IMR-90 (cell line): ENCODE measurements at regions not wholly inside any gene's neighbourhood (a gene's known extent, or its start where the extent isn't known, plus 50 kb on each side); places are given as distances from the start of the nearest gene placed in this dataset.

Experiments
- ATAC-seq: fragments of 200-7000 bp; cut with Tn5 transposase; 2 replicates; pipeline ENCODE4 v1.9.1; 2020; ENCODE audit warnings: low read depth, mild to moderate bottlenecking, moderate library complexity
- BruUV-seq: library from RNA; stranded (reverse); fragments of 400-500 nt; replicated peaks from 2 replicates; lab custom pipeline; 2021; lab: Mats Ljungman, UMichigan
- CTCF ChIA-PET: fragments of 300-600 bp; formaldehyde crosslinking; extraction: SDS; loops from one replicate; lab custom pipeline; 2021; ENCODE audit warnings: antibody characterized with exemption; lab: Yijun Ruan, JAX
- POLR2A ChIA-PET: fragments of 300-600 bp; sonication (Branson Sonifier 250); formaldehyde crosslinking; loops from one replicate; lab custom pipeline; 2022; ENCODE audit warnings: antibody characterized with exemption; ENCODE audit not compliant: unreplicated experiment; lab: Charles Lee
- DNase-seq: peaks from one replicate; pipeline ENCODE4 v3.0.0; 2013
- H2AFZ ChIP-seq: replicated peaks from 2 replicates; pipeline ENCODE3; 2013; ENCODE audit warnings: low read length, mild to moderate bottlenecking; ENCODE audit not compliant: poor library complexity
- H2AK5ac ChIP-seq: 2 replicates; pipeline ENCODE4 v1.6.1; 2013; ENCODE audit warnings: low read depth, low read length, inconsistent platforms
- H2AK9ac ChIP-seq: replicated peaks from 2 replicates; pipeline ENCODE3; 2013; ENCODE audit warnings: mild to moderate bottlenecking, low read depth, low read length, moderate library complexity; ENCODE audit not compliant: poor library complexity
- H2BK120ac ChIP-seq: 2 replicates; pipeline ENCODE4 v1.6.1; 2013; ENCODE audit warnings: low read depth, low read length, inconsistent platforms
- H2BK15ac ChIP-seq: 3 replicates; pipeline ENCODE4 v1.6.1; 2013; ENCODE audit warnings: low read depth, low read length, inconsistent platforms
- H2BK20ac ChIP-seq: 2 replicates; pipeline ENCODE4 v1.6.1; 2013; ENCODE audit warnings: low read depth, mild to moderate bottlenecking, inconsistent platforms, low read length, moderate library complexity
- H2BK5ac ChIP-seq: 2 replicates; pipeline ENCODE4 v1.6.1; 2013; ENCODE audit warnings: mild to moderate bottlenecking, low read depth, low read length, inconsistent platforms; ENCODE audit not compliant: poor library complexity, severe bottlenecking
- H3K14ac ChIP-seq: replicated peaks from 2 replicates; pipeline ENCODE4 v1.6.1; 2013; ENCODE audit warnings: low read depth, low read length, inconsistent platforms
- H3K18ac ChIP-seq: 2 replicates; pipeline ENCODE4 v1.6.1; 2013; ENCODE audit warnings: low read depth, low read length, control low read depth
- H3K23ac ChIP-seq: 2 replicates; pipeline ENCODE4 v1.6.1; 2013; ENCODE audit warnings: low read depth, low read length, inconsistent platforms
- H3K27ac ChIP-seq: 2 replicates; pipeline ENCODE4 v1.5.1; 2013; ENCODE audit warnings: mild to moderate bottlenecking, control low read depth, low read length; ENCODE audit not compliant: insufficient read depth
- H3K27me3 ChIP-seq: 2 replicates; pipeline ENCODE4 v1.6.1; 2013; ENCODE audit warnings: low read length; ENCODE audit not compliant: control insufficient read depth, insufficient read depth
- H3K36me3 ChIP-seq: 2 replicates; pipeline ENCODE4 v1.6.1; 2013; ENCODE audit warnings: low read length, mixed read lengths; ENCODE audit not compliant: control insufficient read depth, insufficient read depth
- H3K4ac ChIP-seq: 2 replicates; pipeline ENCODE4 v1.6.1; 2013; ENCODE audit warnings: low read depth, low read length, inconsistent platforms
- H3K4me1 ChIP-seq: 2 replicates; pipeline ENCODE4 v1.6.1; 2013; ENCODE audit warnings: low read length, mixed read lengths; ENCODE audit not compliant: control insufficient read depth, insufficient read depth
- H3K4me2 ChIP-seq: 2 replicates; pipeline ENCODE4 v1.6.1; 2013; ENCODE audit warnings: low read depth, mild to moderate bottlenecking, control low read depth, low read length, moderate library complexity
- H3K4me3 ChIP-seq: 2 replicates; pipeline ENCODE4 v1.5.1; 2013; ENCODE audit warnings: low read depth, mild to moderate bottlenecking, control low read depth, low read length, moderate library complexity; ENCODE audit not compliant: insufficient read depth
- H3K56ac ChIP-seq: 2 replicates; pipeline ENCODE4 v1.6.1; 2013; ENCODE audit warnings: low read length, inconsistent platforms; ENCODE audit not compliant: insufficient read depth; ENCODE audit errors: extremely low read depth
- H3K79me1 ChIP-seq, 2 experiments: 2 replicates each; pipeline ENCODE4 v1.6.1; 2013; ENCODE audit warnings: low read length in 2 of 2, inconsistent platforms in 1 of 2, low read depth in 1 of 2
- H3K9ac ChIP-seq: 2 replicates; pipeline ENCODE4 v1.6.1; 2013; ENCODE audit warnings: low read depth, low read length, control low read depth
- H3K9me1 ChIP-seq: 2 replicates; pipeline ENCODE4 v1.6.1; 2013; ENCODE audit warnings: low read length, inconsistent platforms; ENCODE audit not compliant: insufficient read depth
- H3K9me3 ChIP-seq: 2 replicates; pipeline ENCODE4 v1.6.1; 2013; ENCODE audit warnings: low read length; ENCODE audit not compliant: control insufficient read depth, insufficient read depth
- H4K20me1 ChIP-seq: 2 replicates; pipeline ENCODE4 v1.6.1; 2013; ENCODE audit warnings: low read length, inconsistent platforms; ENCODE audit not compliant: insufficient read depth
- H4K5ac ChIP-seq: 2 replicates; pipeline ENCODE4 v1.6.1; 2013; ENCODE audit warnings: mild to moderate bottlenecking, low read depth, low read length, control low read depth
- H4K8ac ChIP-seq, 2 experiments: 2 replicates each; pipeline ENCODE4 v1.6.1; 2013; ENCODE audit warnings: low read depth in 2 of 2, low read length in 2 of 2, control low read depth in 1 of 2, inconsistent platforms in 1 of 2
- H4K91ac ChIP-seq: 2 replicates; pipeline ENCODE4 v1.6.1; 2013; ENCODE audit warnings: low read depth, low read length, inconsistent platforms; ENCODE audit not compliant: insufficient read depth
- BHLHE40 ChIP-seq: fragments of 150-350 bp; IDR thresholded peaks from 2 replicates; pipeline ENCODE4 v1.6.1; 2016; ENCODE audit warnings: mild to moderate bottlenecking, low read depth, low read length
- CEBPB ChIP-seq: IDR thresholded peaks from 2 replicates; pipeline ENCODE4 v1.6.1; 2012; ENCODE audit warnings: low read depth, low read length, improper control_type of control experiment
- CHD1 ChIP-seq: IDR thresholded peaks from 2 replicates; pipeline ENCODE4 v1.6.1; 2012; ENCODE audit warnings: low read depth, low read length, improper control_type of control experiment
- CTCF ChIP-seq: conservative IDR thresholded peaks from 2 replicates; pipeline ENCODE4 v1.5.1; 2012; ENCODE audit warnings: mild to moderate bottlenecking, low read depth, low read length, improper control_type of control experiment
- FOS ChIP-seq: fragments of 150-350 bp; IDR thresholded peaks from 2 replicates; pipeline ENCODE4 v1.6.1; 2016; ENCODE audit warnings: low read depth, low read length
- MAFK ChIP-seq: IDR thresholded peaks from 2 replicates; pipeline ENCODE4 v1.6.1; 2012; ENCODE audit warnings: low read depth, low read length, improper control_type of control experiment
- MAZ ChIP-seq: IDR thresholded peaks from 2 replicates; pipeline ENCODE4 v1.6.1; 2012; ENCODE audit warnings: low read depth, mild to moderate bottlenecking, low read length, improper control_type of control experiment, moderate library complexity, borderline replicate concordance
- MXI1 ChIP-seq: IDR thresholded peaks from 2 replicates; pipeline ENCODE4 v1.6.1; 2012; ENCODE audit warnings: low read depth, mild to moderate bottlenecking, low read length, moderate library complexity, borderline replicate concordance
- NFE2L2 ChIP-seq: fragments of 150-350 bp; IDR thresholded peaks from 2 replicates; pipeline ENCODE4 v1.6.1; 2016; ENCODE audit warnings: low read depth, mild to moderate bottlenecking, low read length
- POLR2A ChIP-seq: IDR thresholded peaks from 2 replicates; pipeline ENCODE4 v1.6.1; 2012; ENCODE audit warnings: mild to moderate bottlenecking, low read depth, low read length
- RAD21 ChIP-seq: IDR thresholded peaks from 2 replicates; pipeline ENCODE4 v1.6.1; 2012; ENCODE audit warnings: low read length, improper control_type of control experiment
- RCOR1 ChIP-seq: IDR thresholded peaks from 2 replicates; pipeline ENCODE4 v1.6.1; 2012; ENCODE audit warnings: mild to moderate bottlenecking, low read length, improper control_type of control experiment; ENCODE audit not compliant: insufficient replicate concordance
- RFX5 ChIP-seq: IDR thresholded peaks from 2 replicates; pipeline ENCODE4 v1.8.0; 2012; ENCODE audit warnings: low read depth, mild to moderate bottlenecking, low read length, moderate library complexity
- SMC3 ChIP-seq: fragments of 150-350 bp; IDR thresholded peaks from 2 replicates; pipeline ENCODE4 v1.6.1; 2016; ENCODE audit warnings: low read depth, mild to moderate bottlenecking, antibody characterized with exemption, low read length, moderate library complexity
- USF2 ChIP-seq: fragments of 150-350 bp; IDR thresholded peaks from 2 replicates; pipeline ENCODE4 v1.6.1; 2017; ENCODE audit warnings: mild to moderate bottlenecking, antibody characterized with exemption, low read length, low read depth
- WGBS, 2 experiments: methylation state at CpG; one replicate each; pipeline versions ENCODE4 v1.1.5 to v1.1.7; 2013; ENCODE audit warnings: missing lambda C conversion rate in 2 of 2; ENCODE audit not compliant: insufficient read length in 1 of 2; ENCODE audit errors: extremely low coverage in 2 of 2; 5-methylcytosine and 5-hydroxymethylcytosine counted together
- dilution Hi-C: fragments of 300-500 bp; cut with HindIII; formaldehyde crosslinking; loops from one replicate; pipeline ENCODE4 v1.14.3; 2018; ENCODE audit warnings: low sequenced_read_pairs; ENCODE audit not compliant: unreplicated experiment
- in situ Hi-C: fragments of 300-500 bp; cut with MboI; formaldehyde crosslinking; loops from 3 replicates; pipeline ENCODE4 v1.14.3; 2019; ENCODE audit warnings: low sequenced_read_pairs, inconsistent platforms, mixed read lengths
- intact Hi-C: fragments of 100-400 bp; cut with micrococcal nuclease; formaldehyde crosslinking; loops from 2 replicates; pipeline ENCODE4 v1.10.0; 2022
- TF ChIP-seq, protein P1 (sequence below): fragments of 150-350 bp; IDR thresholded peaks from 2 replicates; pipeline ENCODE4 v1.6.1; 2016; ENCODE audit warnings: low read depth, mild to moderate bottlenecking, low read length, moderate library complexity, borderline replicate concordance

- Histone ChIP-seq H3K14ac (no peak overlapping the region), H4K8ac (no peak overlapping the region), H3K79me1 (peaks cover 0 to 6% of the 10 kb centered on the region in 2 experiments; a peak in 2 of 4 replicates), H3K9me3 (no peaks in the 10 kb centered on the region), H4K5ac (no peak overlapping the region), H3K9ac (no peak overlapping the region), H3K4me1 (peaks cover 20% of the 10 kb centered on the region), H3K18ac (no peak overlapping the region), H2AK5ac (no peak overlapping the region; the same call in 1 of the 2 replicates), H2BK120ac (no peak overlapping the region), H4K20me1 (no peaks in the 10 kb centered on the region), H3K4me3 (no peak overlapping the region), H2AK9ac (no peak overlapping the region), H3K9me1 (peaks cover 19% of the 10 kb centered on the region), H3K27ac (no peak overlapping the region), H3K27me3 (no peaks in the 10 kb centered on the region), H3K23ac (no peak overlapping the region), H3K36me3 (no peaks in the 10 kb centered on the region), H4K91ac (no peak overlapping the region), H3K4me2 (no peak overlapping the region), H2BK5ac (no peak overlapping the region), H2BK20ac (no peak overlapping the region), H2BK15ac (no peak overlapping the region), H3K56ac (no peak overlapping the region), H2AFZ (no peak overlapping the region), H3K4ac (no peak overlapping the region)
- in situ Hi-C loops: no loop called here
- dilution Hi-C loops: no loop called here
- TF ChIP-seq USF2: no peak
- no peak for TF ChIP-seq RCOR1
- TF ChIP-seq RFX5: no peak
- no peak for TF ChIP-seq CEBPB
- no peak for TF ChIP-seq RAD21
- TF ChIP-seq MXI1: no peak
- TF ChIP-seq, protein P1, sequence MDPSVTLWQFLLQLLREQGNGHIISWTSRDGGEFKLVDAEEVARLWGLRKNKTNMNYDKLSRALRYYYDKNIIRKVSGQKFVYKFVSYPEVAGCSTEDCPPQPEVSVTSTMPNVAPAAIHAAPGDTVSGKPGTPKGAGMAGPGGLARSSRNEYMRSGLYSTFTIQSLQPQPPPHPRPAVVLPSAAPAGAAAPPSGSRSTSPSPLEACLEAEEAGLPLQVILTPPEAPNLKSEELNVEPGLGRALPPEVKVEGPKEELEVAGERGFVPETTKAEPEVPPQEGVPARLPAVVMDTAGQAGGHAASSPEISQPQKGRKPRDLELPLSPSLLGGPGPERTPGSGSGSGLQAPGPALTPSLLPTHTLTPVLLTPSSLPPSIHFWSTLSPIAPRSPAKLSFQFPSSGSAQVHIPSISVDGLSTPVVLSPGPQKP: no peak
- TF ChIP-seq CHD1: no peak
- no peak for TF ChIP-seq MAFK
- TF ChIP-seq FOS: no peak
- TF ChIP-seq BHLHE40: no peak
- TF ChIP-seq NFE2L2: no peak
- TF ChIP-seq CTCF: no peak
- no peak for TF ChIP-seq MAZ
- TF ChIP-seq POLR2A: no peak
- TF ChIP-seq SMC3: no peak
- intact Hi-C loops: no loop called here
- POLR2A ChIA-PET: no interaction called here
- ATAC-seq (no peak), DNase-seq (no peak)
- no TSS peak for BruUV-seq
- 80% methylated on average over 2 of the region's 5 CpGs; no CpG with 5 or more reads in 1 of the 2 experiments for WGBS, 2 experiments
- CTCF ChIA-PET: no interaction called here
These were observed 236.8 kb upstream of the SERP2 start for GRCh38 chr13:44136696-44137268.
